Neuronal stem cell (in vitro differentiated cells): ENCODE measurements at regions not wholly inside any gene's neighbourhood (a gene's known extent, or its start where the extent isn't known, plus 50 kb on each side); places are given as distances from the start of the nearest gene placed in this dataset.

Source experiments
- DNase-seq: peaks from one replicate; pipeline ENCODE4 v3.0.0-alpha.2; 2013; ENCODE audit warnings: low spot score
- H2AFZ ChIP-seq: one replicate; pipeline ENCODE4 v1.6.1; 2013; ENCODE audit warnings: mild to moderate bottlenecking, low read length, inconsistent platforms
- H2AK5ac ChIP-seq: 2 replicates; pipeline ENCODE4 v1.6.1; 2013; ENCODE audit warnings: low read depth, mild to moderate bottlenecking, inconsistent platforms, low read length, moderate library complexity, mixed read lengths
- H2BK120ac ChIP-seq: 2 replicates; pipeline ENCODE4 v1.6.1; 2013; ENCODE audit warnings: low read depth, mild to moderate bottlenecking, inconsistent platforms, low read length, moderate library complexity, mixed read lengths
- H2BK12ac ChIP-seq: one replicate; pipeline ENCODE4 v1.6.1; 2013; ENCODE audit warnings: low read length, inconsistent platforms
- H2BK15ac ChIP-seq: 2 replicates; pipeline ENCODE4 v1.6.1; 2013; ENCODE audit warnings: mild to moderate bottlenecking, low read length, inconsistent platforms, mixed read lengths
- H2BK5ac ChIP-seq: one replicate; pipeline ENCODE4 v1.6.1; 2013; ENCODE audit warnings: inconsistent platforms, mild to moderate bottlenecking, low read length, moderate library complexity
- H3K14ac ChIP-seq: one replicate; pipeline ENCODE4 v1.6.1; 2013; ENCODE audit warnings: low read length, inconsistent platforms
- H3K18ac ChIP-seq: 2 replicates; pipeline ENCODE4 v1.6.1; 2013; ENCODE audit warnings: low read length, inconsistent platforms
- H3K23ac ChIP-seq: 2 replicates; pipeline ENCODE4 v1.6.1; 2013; ENCODE audit warnings: low read depth, mild to moderate bottlenecking, mixed read lengths, low read length, inconsistent platforms; ENCODE audit not compliant: poor library complexity
- H3K27ac ChIP-seq: replicated peaks from 3 replicates; pipeline ENCODE4 v1.5.1; 2013; ENCODE audit warnings: low read length, inconsistent platforms
- H3K27me3 ChIP-seq, 3 experiments: 2 replicates each; pipeline ENCODE4 v1.6.1; 2013; ENCODE audit warnings: low read length in 3 of 3, mild to moderate bottlenecking in 2 of 3, inconsistent platforms in 1 of 3, low read depth in 1 of 3, mixed read lengths in 1 of 3, moderate library complexity in 1 of 3; ENCODE audit not compliant: control insufficient read depth in 3 of 3, insufficient read depth in 3 of 3
- H3K36me3 ChIP-seq, 2 donors: replicated peaks in 1 of 2; 2 replicates each; pipeline ENCODE4 v1.6.1; 2013; ENCODE audit warnings: low read length in 2 of 2; ENCODE audit not compliant: control insufficient read depth in 2 of 2, insufficient read depth in 2 of 2
- H3K4ac ChIP-seq: 2 replicates; pipeline ENCODE4 v1.6.1; 2013; ENCODE audit warnings: inconsistent platforms, mild to moderate bottlenecking, low read length, moderate library complexity
- H3K4me1 ChIP-seq, 2 donors: 1 replicate in 1 of 2; 2 replicates in 1 of 2; pipeline ENCODE4 v1.6.1; 2013; ENCODE audit warnings: low read length in 2 of 2, low read depth in 1 of 2; ENCODE audit not compliant: control insufficient read depth in 2 of 2, insufficient read depth in 1 of 2
- H3K4me2 ChIP-seq: one replicate; pipeline ENCODE4 v1.6.1; 2013; ENCODE audit warnings: mild to moderate bottlenecking, low read length, inconsistent platforms; ENCODE audit not compliant: insufficient read depth, poor library complexity, severe bottlenecking
- H3K4me3 ChIP-seq, 2 donors: 2 replicates each; pipeline ENCODE4 v1.5.1; 2013; ENCODE audit warnings: low read length in 2 of 2, mild to moderate bottlenecking in 2 of 2, inconsistent platforms in 1 of 2, moderate library complexity in 1 of 2
- H3K79me1 ChIP-seq: one replicate; pipeline ENCODE4 v1.6.1; 2013; ENCODE audit warnings: low read depth, mild to moderate bottlenecking, inconsistent platforms, low read length, moderate library complexity
- H3K9ac ChIP-seq: one replicate; pipeline ENCODE4 v1.6.1; 2013; ENCODE audit warnings: mild to moderate bottlenecking, low read depth, low read length, inconsistent platforms; ENCODE audit not compliant: poor library complexity
- H3K9me3 ChIP-seq, 2 donors: replicated peaks in 1 of 2; 2 replicates each; pipeline versions ENCODE3 to v1.6.1; 2013; ENCODE audit warnings: low read length in 2 of 2, mild to moderate bottlenecking in 2 of 2, inconsistent platforms in 1 of 2, low read depth in 1 of 2, mixed read lengths in 1 of 2, moderate library complexity in 1 of 2; ENCODE audit not compliant: control insufficient read depth in 2 of 2, insufficient read depth in 1 of 2
- H4K8ac ChIP-seq: one replicate; pipeline ENCODE4 v1.6.1; 2013; ENCODE audit warnings: low read depth, mild to moderate bottlenecking, inconsistent platforms, low read length, moderate library complexity
- H4K91ac ChIP-seq: one replicate; pipeline ENCODE4 v1.6.1; 2013; ENCODE audit warnings: low read length, low read depth, mild to moderate bottlenecking, inconsistent platforms; ENCODE audit not compliant: poor library complexity
- WGBS, 2 donors: extraction: QIAGEN DNeasy Blood & Tissue Kit; methylation state at CpG; one replicate each; pipeline ENCODE4 v1.1.7; 2013; ENCODE audit warnings: missing lambda C conversion rate in 2 of 2, mixed read lengths in 1 of 2; ENCODE audit not compliant: insufficient read length in 2 of 2, insufficient replicate concordance in 1 of 2; ENCODE audit errors: extremely low coverage in 2 of 2; 5-methylcytosine and 5-hydroxymethylcytosine counted together

DNA sequence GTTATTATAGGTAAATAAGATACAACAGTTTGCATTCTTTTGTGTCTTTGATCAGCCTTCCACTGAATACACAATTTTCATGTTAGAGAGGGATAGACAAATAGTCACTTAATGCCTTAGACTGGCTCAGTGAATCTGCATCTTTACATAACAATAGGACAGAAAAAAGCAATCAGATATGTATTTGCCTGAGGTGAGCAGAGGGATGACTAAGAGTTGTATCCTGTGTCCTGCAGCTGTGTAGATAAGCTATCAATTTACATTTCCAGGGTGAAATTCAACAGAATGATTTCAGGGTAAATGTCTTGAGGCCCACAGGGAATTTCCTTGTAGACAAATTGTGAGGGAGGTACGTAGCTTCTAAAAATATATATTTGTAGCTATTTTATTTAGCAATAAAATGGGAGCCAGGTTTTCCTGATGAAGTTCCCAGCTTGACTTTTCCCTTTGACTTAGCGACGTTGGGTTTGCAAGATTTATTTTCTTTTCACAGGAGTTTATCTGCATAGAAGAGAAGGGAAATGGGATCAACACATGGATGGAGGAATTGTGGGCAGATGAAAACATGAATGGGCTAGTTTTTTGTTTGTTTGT lies 586.1 kb upstream of the CDH6 start:
- Histone ChIP-seq H3K4ac (no peak overlapping the region), H4K91ac (no peak overlapping the region), H2AK5ac (no peak overlapping the region), H2BK120ac (no peak overlapping the region), H3K9me3 (no peaks in the 10 kb centered on the region), H3K4me2 (no peak overlapping the region), H4K8ac (no peak overlapping the region), H2BK5ac (no peak overlapping the region), H2BK12ac (no peak overlapping the region), H3K9ac (no peak overlapping the region), H3K18ac (no peak overlapping the region), H3K27me3 (no peaks in the 10 kb centered on the region), H3K27ac (no peak overlapping the region), H3K79me1 (no peaks in the 10 kb centered on the region), H3K4me1 (no peaks in the 10 kb centered on the region), H3K36me3 (no peaks in the 10 kb centered on the region), H3K23ac (no peak overlapping the region), H3K4me3 (no peak overlapping the region), H2BK15ac (no peak overlapping the region), H2AFZ (no peak overlapping the region), H3K14ac (no peak overlapping the region)
- WGBS, 2 donors = no CpG with 5 or more reads among the region's 3 CpGs
- DNase-seq = no peak

DNA sequence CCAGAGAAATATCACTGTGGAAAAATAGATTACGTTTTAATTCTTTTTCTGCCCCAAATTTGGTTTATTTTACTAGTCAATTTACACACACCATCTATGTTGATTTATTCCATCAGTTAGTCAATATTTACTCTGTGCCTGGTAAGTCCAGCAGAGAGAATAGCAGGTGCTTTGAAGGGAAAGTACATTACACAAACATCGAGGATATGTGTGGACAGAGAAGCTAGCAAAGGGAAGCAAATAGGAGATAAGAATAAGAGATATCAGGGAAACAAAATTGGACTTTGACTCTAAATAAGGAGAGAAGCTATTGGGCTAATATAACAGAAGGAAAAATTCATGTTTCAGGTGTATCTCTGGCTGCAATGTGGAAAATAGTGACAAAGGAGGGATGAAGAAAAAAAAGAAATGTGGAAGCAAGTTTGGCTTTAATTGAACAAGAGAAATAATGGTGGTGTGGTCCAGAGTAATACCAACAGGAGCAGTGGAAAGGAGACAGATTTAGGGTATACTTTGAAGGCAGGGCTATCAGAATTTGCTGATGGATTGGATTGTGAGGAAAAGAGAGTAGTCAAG lies 587.7 kb upstream of the CDH6 start:
- DNase-seq = no peak
- Histone ChIP-seq H4K91ac (no peak overlapping the region), H3K4me2 (no peak overlapping the region), H3K36me3 (no peaks in the 10 kb centered on the region), H3K27me3 (no peaks in the 10 kb centered on the region), H2BK15ac (no peak overlapping the region), H3K23ac (no peak overlapping the region), H2AK5ac (no peak overlapping the region), H3K27ac (no peak overlapping the region), H3K18ac (no peak overlapping the region), H2BK120ac (no peak overlapping the region), H3K4ac (no peak overlapping the region), H3K4me1 (no peaks in the 10 kb centered on the region), H3K14ac (no peak overlapping the region), H3K9me3 (no peaks in the 10 kb centered on the region), H3K9ac (no peak overlapping the region), H2BK12ac (no peak overlapping the region), H3K79me1 (no peaks in the 10 kb centered on the region), H2AFZ (no peak overlapping the region), H2BK5ac (no peak overlapping the region), H4K8ac (no peak overlapping the region), H3K4me3 (no peak overlapping the region)
- whole genome bisulfite sequencing, 2 donors = no CpG with 5 or more reads among the region's 2 CpGs

DNA sequence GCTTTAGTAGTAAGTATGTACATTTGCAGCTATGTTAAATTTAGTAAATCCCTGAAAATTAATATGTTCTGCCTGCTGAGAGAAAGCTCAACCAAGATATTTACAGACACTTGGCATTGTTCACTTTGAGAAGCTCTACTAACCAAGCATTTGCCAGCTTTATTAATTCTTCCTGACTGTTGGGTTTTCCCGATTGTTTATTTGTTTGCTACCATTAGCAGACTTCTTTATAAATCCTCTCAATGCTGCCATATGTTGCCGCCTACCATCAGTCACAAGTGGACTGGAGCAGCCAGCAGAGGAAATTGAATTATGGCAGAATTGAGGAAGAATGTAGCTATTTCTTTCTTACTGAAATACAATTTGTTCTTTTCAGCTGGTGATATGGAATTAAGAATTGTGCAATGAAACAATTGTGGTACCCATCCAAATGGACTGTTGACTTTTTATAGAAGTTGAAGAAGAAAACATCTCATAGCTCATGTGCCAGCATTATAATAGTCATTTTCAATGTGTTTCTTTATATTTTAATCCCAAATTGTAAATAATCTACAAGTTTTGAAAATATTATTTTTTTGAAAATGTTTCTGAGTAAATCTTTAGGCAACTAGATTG lies 588.7 kb upstream of the CDH6 start:
- H3K4me2 ChIP-seq = no peak overlapping the region
- H2BK12ac ChIP-seq = no peak overlapping the region
- no peak overlapping the region for H2BK5ac ChIP-seq
- no peak overlapping the region for H3K18ac ChIP-seq
- H3K4ac ChIP-seq = no peak overlapping the region
- no peak overlapping the region for H2AFZ ChIP-seq
- no peak overlapping the region for H2BK15ac ChIP-seq
- H3K23ac ChIP-seq = no peak overlapping the region
- H2AK5ac ChIP-seq = no peak overlapping the region
- H3K36me3 ChIP-seq = no peaks in the 10 kb centered on the region
- H2BK120ac ChIP-seq = no peak overlapping the region
- no peaks in the 10 kb centered on the region for H3K9me3 ChIP-seq
- WGBS, 2 donors = no CpG with 5 or more reads among the region's 2 CpGs
- no peaks in the 10 kb centered on the region for H3K4me1 ChIP-seq
- no peak for DNase-seq
- H3K14ac ChIP-seq = no peak overlapping the region
- H3K27ac ChIP-seq = no peak overlapping the region
- no peak overlapping the region for H4K8ac ChIP-seq
- H3K79me1 ChIP-seq = no peaks in the 10 kb centered on the region
- no peak overlapping the region for H4K91ac ChIP-seq
- H3K9ac ChIP-seq = no peak overlapping the region
- no peaks in the 10 kb centered on the region for H3K27me3 ChIP-seq
- H3K4me3 ChIP-seq = no peak overlapping the region

DNA sequence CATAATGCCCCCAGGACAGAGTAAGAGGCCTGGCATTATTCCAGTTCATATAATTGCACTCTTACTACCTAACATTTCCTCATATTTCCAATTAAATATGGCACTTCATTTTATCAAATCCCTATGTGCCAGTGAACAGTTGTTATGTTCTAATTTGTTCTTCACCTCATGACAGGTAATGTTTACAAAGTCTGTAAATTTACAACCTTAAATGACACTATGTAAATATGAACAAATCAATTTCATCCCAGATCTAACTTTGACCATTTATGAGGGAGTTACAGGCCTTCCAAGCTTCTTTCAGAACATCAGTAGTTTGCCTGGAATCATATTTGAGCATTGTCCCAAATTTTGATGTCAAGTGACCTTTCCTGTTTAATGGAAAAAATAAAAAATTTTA lies 592.6 kb upstream of the CDH6 start:
- no peak overlapping the region for H3K4me3 ChIP-seq
- no peak overlapping the region for H2BK5ac ChIP-seq
- no peaks in the 10 kb centered on the region for H3K27me3 ChIP-seq
- H3K36me3 ChIP-seq = no peaks in the 10 kb centered on the region
- no peak overlapping the region for H3K4ac ChIP-seq
- no peak overlapping the region for H2AK5ac ChIP-seq
- H2AFZ ChIP-seq = no peak overlapping the region
- no peak overlapping the region for H3K14ac ChIP-seq
- no peak overlapping the region for H3K27ac ChIP-seq
- H3K9ac ChIP-seq = no peak overlapping the region
- no peak overlapping the region for H2BK12ac ChIP-seq
- DNase-seq = no peak
- no peak overlapping the region for H3K18ac ChIP-seq
- no peak overlapping the region for H3K23ac ChIP-seq
- H3K79me1 ChIP-seq = no peaks in the 10 kb centered on the region
- no peak overlapping the region for H2BK15ac ChIP-seq
- no peak overlapping the region for H3K4me2 ChIP-seq
- no peak overlapping the region for H4K8ac ChIP-seq
- no peak overlapping the region for H2BK120ac ChIP-seq
- H4K91ac ChIP-seq = no peak overlapping the region
- H3K4me1 ChIP-seq = no peaks in the 10 kb centered on the region
- no peaks in the 10 kb centered on the region for H3K9me3 ChIP-seq
